SU-DHL-6 (cell line): ENCODE measurements at regions not wholly inside any gene's neighbourhood (a gene's known extent, or its start where the extent isn't known, plus 50 kb on each side); places are given as distances from the start of the nearest gene placed in this dataset.

Experiments used
- H2AFZ ChIP-seq: fragments of 200-600 bp; sonication (generic); 2 replicates; pipeline ENCODE4 v1.6.1; 2014; ENCODE audit warnings: low read depth, mild to moderate bottlenecking, moderate library complexity, mixed read lengths, antibody characterized with exemption, low read length; ENCODE audit not compliant: severe bottlenecking
- H3F3A ChIP-seq: fragments of 200-600 bp; shearing (Covaris generic); 2 replicates; pipeline ENCODE4 v1.6.0; 2016; ENCODE audit warnings: antibody characterized with exemption, mild to moderate bottlenecking; ENCODE audit not compliant: insufficient read depth
- H3K27ac ChIP-seq: fragments of 200-600 bp; sonication (generic); 2 replicates; pipeline ENCODE4 v1.5.1; 2016; ENCODE audit warnings: low read depth, mild to moderate bottlenecking, low read length, moderate library complexity, mixed read lengths
- H3K27me3 ChIP-seq: fragments of 200-600 bp; sonication (generic), shearing (Covaris generic); 2 replicates; pipeline ENCODE4 v1.6.0; 2014; ENCODE audit warnings: mild to moderate bottlenecking, low read length
- H3K36me3 ChIP-seq: fragments of 200-600 bp; sonication (generic); 2 replicates; pipeline ENCODE4 v1.6.1; 2014; ENCODE audit warnings: mild to moderate bottlenecking, low read length, mixed read lengths
- H3K4me2 ChIP-seq: fragments of 300-600, 200-600 bp; shearing (Covaris generic), sonication (generic); 2 replicates; pipeline ENCODE4 v1.6.0; 2014; ENCODE audit warnings: low read length, low read depth, mild to moderate bottlenecking; ENCODE audit not compliant: poor library complexity, severe bottlenecking
- H3K4me3 ChIP-seq: fragments of 200-600 bp; sonication (generic); 2 replicates; pipeline ENCODE4 v1.5.1; 2014; ENCODE audit warnings: antibody characterized with exemption, low read length, mild to moderate bottlenecking, mixed read lengths; ENCODE audit not compliant: insufficient read depth, poor library complexity, severe bottlenecking
- H3K79me2 ChIP-seq: fragments of 200-600 bp; sonication (generic); 2 replicates; pipeline ENCODE4 v1.6.1; 2014; ENCODE audit warnings: mild to moderate bottlenecking, low read length, moderate library complexity; ENCODE audit not compliant: insufficient read depth
- H3K9ac ChIP-seq: fragments of 200-600 bp; sonication (generic); 2 replicates; pipeline ENCODE4 v1.7.0; 2014; ENCODE audit warnings: mild to moderate bottlenecking, low read length
- H3K9me2 ChIP-seq: fragments of 200-600 bp; sonication (generic); replicated peaks from 2 replicates; pipeline ENCODE4 v1.6.1; 2014; ENCODE audit warnings: low read length; ENCODE audit not compliant: insufficient read depth
- H3K9me3 ChIP-seq: fragments of 200-600 bp; sonication (generic); 2 replicates; pipeline ENCODE4 v1.6.1; 2014; ENCODE audit warnings: low read length, mixed read lengths; ENCODE audit not compliant: insufficient read depth
- H4K20me1 ChIP-seq: fragments of 200-600 bp; sonication (generic); 2 replicates; pipeline ENCODE4 v1.6.1; 2014; ENCODE audit warnings: low read depth, mild to moderate bottlenecking, antibody characterized with exemption, low read length, moderate library complexity, mixed read lengths
- EZH2phosphoT487 ChIP-seq: fragments of 200-600 bp; sonication (generic), shearing (Covaris generic); conservative IDR thresholded peaks from 2 replicates; pipeline ENCODE4 v1.6.1; 2018; ENCODE audit warnings: mild to moderate bottlenecking, antibody characterized with exemption, low read length, moderate library complexity, mixed read lengths
- TF ChIP-seq, protein P1 (sequence below): fragments of 200-600 bp; sonication (generic); IDR thresholded peaks from one replicate; pipeline ENCODE4 v1.5.1; 2017; ENCODE audit warnings: antibody characterized with exemption, mild to moderate bottlenecking, low read length, moderate library complexity; ENCODE audit not compliant: insufficient read depth, poor library complexity, severe bottlenecking

DNA sequence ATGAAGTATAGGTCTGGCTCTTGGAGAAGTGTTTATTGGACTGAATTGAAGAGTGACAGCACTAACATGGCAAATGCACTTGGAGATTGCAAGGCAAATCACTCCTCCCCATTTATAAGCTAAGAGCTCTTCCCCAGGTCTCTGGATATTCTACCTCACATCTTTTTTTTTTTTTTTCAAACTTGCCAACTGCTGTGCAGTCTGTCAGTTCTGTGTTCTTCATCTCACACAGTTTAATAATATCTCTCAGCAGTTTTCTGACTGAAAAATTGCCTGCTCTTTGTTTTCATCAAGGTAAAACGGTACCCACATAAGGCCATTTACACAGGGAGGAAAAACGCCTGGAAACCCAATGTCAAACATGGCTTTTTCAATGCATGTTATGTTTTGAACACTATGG, 186.1 kb upstream of the B3GALT2 start:
- H3K36me3 ChIP-seq: no peaks in the 10 kb centered on the region
- no peaks in the 10 kb centered on the region for H4K20me1 ChIP-seq
- H3K27me3 ChIP-seq: no peaks in the 10 kb centered on the region
- H3K9me3 ChIP-seq: no peaks in the 10 kb centered on the region
- TF ChIP-seq EZH2phosphoT487: no peak
- TF ChIP-seq, protein P1, sequence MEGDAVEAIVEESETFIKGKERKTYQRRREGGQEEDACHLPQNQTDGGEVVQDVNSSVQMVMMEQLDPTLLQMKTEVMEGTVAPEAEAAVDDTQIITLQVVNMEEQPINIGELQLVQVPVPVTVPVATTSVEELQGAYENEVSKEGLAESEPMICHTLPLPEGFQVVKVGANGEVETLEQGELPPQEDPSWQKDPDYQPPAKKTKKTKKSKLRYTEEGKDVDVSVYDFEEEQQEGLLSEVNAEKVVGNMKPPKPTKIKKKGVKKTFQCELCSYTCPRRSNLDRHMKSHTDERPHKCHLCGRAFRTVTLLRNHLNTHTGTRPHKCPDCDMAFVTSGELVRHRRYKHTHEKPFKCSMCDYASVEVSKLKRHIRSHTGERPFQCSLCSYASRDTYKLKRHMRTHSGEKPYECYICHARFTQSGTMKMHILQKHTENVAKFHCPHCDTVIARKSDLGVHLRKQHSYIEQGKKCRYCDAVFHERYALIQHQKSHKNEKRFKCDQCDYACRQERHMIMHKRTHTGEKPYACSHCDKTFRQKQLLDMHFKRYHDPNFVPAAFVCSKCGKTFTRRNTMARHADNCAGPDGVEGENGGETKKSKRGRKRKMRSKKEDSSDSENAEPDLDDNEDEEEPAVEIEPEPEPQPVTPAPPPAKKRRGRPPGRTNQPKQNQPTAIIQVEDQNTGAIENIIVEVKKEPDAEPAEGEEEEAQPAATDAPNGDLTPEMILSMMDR: no peak
- no peak overlapping the region for H2AFZ ChIP-seq
- H3K9ac ChIP-seq: no peak overlapping the region
- H3K4me3 ChIP-seq: no peak overlapping the region
- no peaks in the 10 kb centered on the region for H3K79me2 ChIP-seq
- no peak overlapping the region for H3K4me2 ChIP-seq
- H3F3A ChIP-seq: no peaks in the 10 kb centered on the region
- H3K27ac ChIP-seq: no peak overlapping the region
- H3K9me2 ChIP-seq: no peaks in the 10 kb centered on the region

DNA sequence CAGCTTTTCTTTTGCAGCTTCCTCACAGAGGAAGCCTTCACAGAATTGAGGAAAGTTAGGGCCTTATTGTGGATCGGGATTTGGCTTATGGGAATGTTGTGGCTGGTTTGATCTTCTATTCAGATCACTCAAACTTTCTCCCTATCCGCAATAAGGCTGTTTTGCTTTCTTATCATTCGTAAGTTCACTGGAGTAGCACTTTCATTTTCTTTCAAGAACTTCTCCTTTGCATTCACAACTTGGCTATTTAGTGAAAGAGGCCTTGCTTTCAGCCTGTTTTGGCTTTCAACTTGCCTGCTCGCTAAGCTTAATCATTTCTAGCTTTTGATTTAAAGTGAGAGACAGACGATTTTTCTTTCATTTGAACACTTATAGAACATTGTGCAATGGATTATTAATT, 181.9 kb upstream of the B3GALT2 start:
- peak overlapping the region; percentile 45 for H3K4me2 ChIP-seq
- no peaks in the 10 kb centered on the region for H4K20me1 ChIP-seq
- H3K36me3 ChIP-seq: no peaks in the 10 kb centered on the region
- H3K79me2 ChIP-seq: no peaks in the 10 kb centered on the region
- peak overlapping the region; percentile 8 for H3K4me3 ChIP-seq
- H2AFZ ChIP-seq: peak overlapping the region; percentile 90
- TF ChIP-seq EZH2phosphoT487: no peak
- TF ChIP-seq, protein P1: no peak
- no peaks in the 10 kb centered on the region for H3K27me3 ChIP-seq
- no peak overlapping the region for H3K9ac ChIP-seq
- no peaks in the 10 kb centered on the region for H3K9me2 ChIP-seq
- no peaks in the 10 kb centered on the region for H3K9me3 ChIP-seq
- H3F3A ChIP-seq: no peaks in the 10 kb centered on the region
- H3K27ac ChIP-seq: no peak overlapping the region

DNA sequence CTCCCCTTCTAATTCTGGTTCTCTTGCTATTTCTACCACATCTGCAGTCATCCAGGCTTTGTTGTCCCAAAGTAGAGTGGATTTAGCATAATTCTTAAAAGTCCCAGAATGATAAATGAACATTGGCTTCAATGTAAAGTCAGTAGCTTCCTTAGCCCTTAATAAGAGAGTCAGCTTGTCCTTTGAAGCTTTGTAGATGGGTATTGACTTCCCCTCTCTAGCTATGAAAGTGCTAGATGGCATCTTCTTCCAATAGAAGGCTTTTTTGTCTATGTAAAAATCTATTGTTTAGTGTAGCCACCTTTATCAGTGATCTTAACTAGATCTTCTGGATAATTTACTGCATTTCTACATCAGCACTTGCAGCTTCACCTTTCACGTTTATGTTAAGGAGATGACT, 181.4 kb upstream of the B3GALT2 start:
- no peaks in the 10 kb centered on the region for H3K27me3 ChIP-seq
- H3K4me2 ChIP-seq: peak overlapping the region; percentile 45
- no peak overlapping the region for H3K9ac ChIP-seq
- H4K20me1 ChIP-seq: no peaks in the 10 kb centered on the region
- H3K79me2 ChIP-seq: no peaks in the 10 kb centered on the region
- no peaks in the 10 kb centered on the region for H3F3A ChIP-seq
- peak overlapping the region; percentile 8 for H3K4me3 ChIP-seq
- no peaks in the 10 kb centered on the region for H3K36me3 ChIP-seq
- H3K9me3 ChIP-seq: no peaks in the 10 kb centered on the region
- H3K27ac ChIP-seq: no peak overlapping the region
- peak overlapping the region; percentile 90 for H2AFZ ChIP-seq
- no peak for TF ChIP-seq EZH2phosphoT487
- TF ChIP-seq, protein P1: no peak
- H3K9me2 ChIP-seq: no peaks in the 10 kb centered on the region
